SK-N-SH (cell line): ENCODE measurements at regions not wholly inside any gene's neighbourhood (a gene's known extent, or its start where the extent isn't known, plus 50 kb on each side); places are given as distances from the start of the nearest gene placed in this dataset.

ENCODE experiments used
- MEF2A ChIP-seq: IDR thresholded peaks from 2 replicates; pipeline ENCODE4 v1.4.0; 2012; ENCODE audit warnings: low read depth, borderline replicate concordance
- POLR2AphosphoS5 ChIP-seq: IDR thresholded peaks from 2 replicates; pipeline ENCODE4 v1.6.1; 2012; ENCODE audit warnings: low read depth, low read length
- RFX5 ChIP-seq: IDR thresholded peaks from 2 replicates; pipeline ENCODE4 v1.6.1; 2012; ENCODE audit warnings: mild to moderate bottlenecking, improper control_type of control experiment, low read length
- TEAD4 ChIP-seq: IDR thresholded peaks from 2 replicates; pipeline ENCODE4 v1.4.0; 2012; ENCODE audit warnings: mild to moderate bottlenecking, borderline replicate concordance; ENCODE audit not compliant: insufficient read depth
- YY1 ChIP-seq: IDR thresholded peaks from 2 replicates; pipeline ENCODE4 v1.4.0; 2012; ENCODE audit warnings: low read depth, mild to moderate bottlenecking
- TF ChIP-seq, protein P1 (sequence below): fragments of 200-600 bp; sonication (generic); IDR thresholded peaks from 2 replicates; pipeline ENCODE4 v1.6.1; 2017; ENCODE audit warnings: antibody characterized with exemption, mild to moderate bottlenecking, moderate library complexity
- TF ChIP-seq, protein P2 (sequence below): IDR thresholded peaks from 2 replicates; pipeline ENCODE4; 2012

DNA sequence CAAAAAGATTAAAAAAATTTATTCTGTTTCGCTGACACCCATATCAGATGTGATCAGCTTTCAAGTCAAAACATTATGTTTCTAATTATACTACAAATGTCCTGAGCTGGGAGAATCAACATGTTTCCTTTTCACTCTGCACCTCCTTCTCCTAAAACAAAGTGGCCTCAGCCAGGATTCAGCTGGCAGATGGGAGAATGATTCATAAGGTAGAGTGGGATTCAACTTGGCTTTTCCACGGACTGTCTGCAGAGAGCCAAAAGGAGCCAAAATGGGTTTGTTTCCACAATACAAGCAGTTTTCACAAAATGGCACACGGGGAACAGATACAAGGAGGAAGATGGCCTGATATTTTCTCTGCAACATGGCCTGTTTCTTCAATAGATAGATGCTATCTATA lies 376.5 kb upstream of the PRKCQ start:
- TF ChIP-seq, protein P1, sequence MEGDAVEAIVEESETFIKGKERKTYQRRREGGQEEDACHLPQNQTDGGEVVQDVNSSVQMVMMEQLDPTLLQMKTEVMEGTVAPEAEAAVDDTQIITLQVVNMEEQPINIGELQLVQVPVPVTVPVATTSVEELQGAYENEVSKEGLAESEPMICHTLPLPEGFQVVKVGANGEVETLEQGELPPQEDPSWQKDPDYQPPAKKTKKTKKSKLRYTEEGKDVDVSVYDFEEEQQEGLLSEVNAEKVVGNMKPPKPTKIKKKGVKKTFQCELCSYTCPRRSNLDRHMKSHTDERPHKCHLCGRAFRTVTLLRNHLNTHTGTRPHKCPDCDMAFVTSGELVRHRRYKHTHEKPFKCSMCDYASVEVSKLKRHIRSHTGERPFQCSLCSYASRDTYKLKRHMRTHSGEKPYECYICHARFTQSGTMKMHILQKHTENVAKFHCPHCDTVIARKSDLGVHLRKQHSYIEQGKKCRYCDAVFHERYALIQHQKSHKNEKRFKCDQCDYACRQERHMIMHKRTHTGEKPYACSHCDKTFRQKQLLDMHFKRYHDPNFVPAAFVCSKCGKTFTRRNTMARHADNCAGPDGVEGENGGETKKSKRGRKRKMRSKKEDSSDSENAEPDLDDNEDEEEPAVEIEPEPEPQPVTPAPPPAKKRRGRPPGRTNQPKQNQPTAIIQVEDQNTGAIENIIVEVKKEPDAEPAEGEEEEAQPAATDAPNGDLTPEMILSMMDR, result no peak
- TF ChIP-seq YY1 (no peak), TEAD4 (no peak), RFX5 (no peak), POLR2AphosphoS5 (no peak), MEF2A (no peak)
- TF ChIP-seq, protein P2, sequence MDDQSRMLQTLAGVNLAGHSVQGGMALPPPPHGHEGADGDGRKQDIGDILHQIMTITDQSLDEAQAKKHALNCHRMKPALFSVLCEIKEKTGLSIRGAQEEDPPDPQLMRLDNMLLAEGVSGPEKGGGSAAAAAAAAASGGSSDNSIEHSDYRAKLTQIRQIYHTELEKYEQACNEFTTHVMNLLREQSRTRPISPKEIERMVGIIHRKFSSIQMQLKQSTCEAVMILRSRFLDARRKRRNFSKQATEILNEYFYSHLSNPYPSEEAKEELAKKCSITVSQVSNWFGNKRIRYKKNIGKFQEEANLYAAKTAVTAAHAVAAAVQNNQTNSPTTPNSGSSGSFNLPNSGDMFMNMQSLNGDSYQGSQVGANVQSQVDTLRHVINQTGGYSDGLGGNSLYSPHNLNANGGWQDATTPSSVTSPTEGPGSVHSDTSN, result no peak
